ENCODE measurements at regions not wholly inside any gene's neighbourhood (a gene's known extent, or its start where the extent isn't known, plus 50 kb on each side); places are given as distances from the start of the nearest gene placed in this dataset.
"Not testable (repeated sequence)": the region's sequence is repeated elsewhere in the genome, so short reads cannot be mapped to it uniquely, and the experiment has no call there.

DNA sequence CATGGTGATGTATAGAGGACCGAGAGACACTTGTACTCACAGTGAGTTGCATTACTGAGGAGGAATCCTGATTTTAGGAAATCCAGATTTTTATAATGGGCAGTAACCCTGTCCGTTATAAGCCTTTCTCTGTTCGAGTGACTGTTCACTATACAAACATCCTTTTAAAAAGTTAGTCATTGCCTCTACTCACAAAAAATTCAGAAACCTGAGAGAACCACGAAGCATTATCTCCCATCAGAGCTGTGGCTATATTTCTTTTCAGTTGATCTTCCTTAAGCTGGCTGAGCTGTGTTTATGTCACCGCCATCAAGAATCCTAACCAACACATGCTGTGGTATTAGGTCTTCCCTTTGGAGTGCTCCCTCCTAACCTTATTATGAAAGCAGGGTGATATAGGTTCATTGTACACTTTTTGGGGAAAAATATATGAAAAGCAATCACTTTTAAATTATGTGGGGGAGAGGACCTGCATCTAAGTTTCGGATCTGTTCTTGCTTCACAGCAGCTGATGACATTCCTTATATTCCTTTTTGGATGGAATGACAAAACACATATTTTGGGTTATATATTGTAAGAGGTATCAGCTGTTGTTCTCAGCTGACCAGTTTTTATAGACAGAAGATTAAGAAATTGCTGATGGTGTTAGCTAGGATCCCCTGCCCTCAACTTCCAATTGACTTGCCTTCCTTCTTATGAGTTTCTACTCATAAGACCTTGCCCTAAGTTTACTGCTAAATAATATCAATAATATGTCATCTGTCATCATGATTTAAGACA lies 465.9 kb upstream of the RASGRP1 start:
- DNase-seq (ENCODE audit: low spot score): no peak

DNA sequence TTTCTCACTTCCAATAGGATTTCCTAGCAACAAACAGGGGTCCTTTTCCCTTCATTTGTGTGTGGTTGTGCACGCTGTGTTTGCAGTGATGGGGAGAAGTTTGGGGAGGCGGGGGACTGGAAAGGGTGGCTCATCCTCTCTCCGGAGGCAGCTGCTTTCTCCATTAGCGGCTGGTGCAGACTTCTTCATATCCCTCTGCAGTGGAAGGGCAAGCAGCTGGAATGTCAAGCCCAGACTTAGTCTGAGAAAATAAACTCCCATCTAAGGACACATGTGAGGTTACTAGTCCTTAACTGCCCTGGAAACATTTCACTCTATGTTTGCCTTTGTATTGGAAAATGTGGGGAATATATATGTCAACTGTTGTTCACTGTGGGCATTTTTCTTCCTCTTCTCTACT lies 467.0 kb upstream of the RASGRP1 start:
- DNase-seq (ENCODE audit: low spot score): no peak

DNA sequence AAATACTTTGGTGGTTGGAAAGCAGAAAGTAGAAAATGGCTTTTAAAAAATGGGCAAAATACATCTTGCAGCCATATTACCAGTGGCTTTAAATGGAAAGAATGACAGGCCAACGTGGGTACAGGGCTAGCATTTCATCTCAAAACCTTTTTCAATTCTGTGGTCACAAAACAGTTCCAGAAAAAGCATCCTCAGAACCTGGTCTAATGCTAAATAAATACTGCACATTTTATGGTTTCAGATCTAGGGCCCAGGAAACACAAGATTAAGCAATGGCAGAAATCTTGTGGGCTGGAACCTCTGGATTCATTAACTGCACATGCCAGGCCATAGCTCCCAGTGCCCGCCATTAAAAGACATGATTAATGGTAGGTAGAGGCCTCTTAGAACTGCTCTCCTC lies 470.2 kb upstream of the RASGRP1 start:
- DNase-seq (ENCODE audit: low spot score): no peak

DNA sequence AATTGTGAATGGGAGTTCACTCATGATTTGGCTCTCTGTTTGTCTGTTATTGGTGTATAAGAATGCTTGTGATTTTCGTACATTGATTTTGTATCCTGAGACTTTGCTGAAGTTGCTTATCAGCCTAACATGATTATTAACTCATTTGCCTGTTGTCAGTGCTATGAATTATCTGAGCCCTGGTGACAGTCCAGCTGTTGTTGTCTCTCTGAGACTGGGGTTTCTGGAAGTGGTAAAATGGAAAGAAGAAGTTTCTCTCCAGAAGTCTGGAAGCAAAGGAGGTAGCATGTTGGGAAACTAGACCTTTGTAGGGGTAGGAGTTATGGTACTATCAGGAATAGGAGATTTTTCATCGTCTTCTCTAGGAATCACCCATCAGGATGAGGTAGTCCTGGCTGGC lies 473.0 kb upstream of the RASGRP1 start:
- DNase-seq (ENCODE audit: low spot score): not testable (repeated sequence)

DNA sequence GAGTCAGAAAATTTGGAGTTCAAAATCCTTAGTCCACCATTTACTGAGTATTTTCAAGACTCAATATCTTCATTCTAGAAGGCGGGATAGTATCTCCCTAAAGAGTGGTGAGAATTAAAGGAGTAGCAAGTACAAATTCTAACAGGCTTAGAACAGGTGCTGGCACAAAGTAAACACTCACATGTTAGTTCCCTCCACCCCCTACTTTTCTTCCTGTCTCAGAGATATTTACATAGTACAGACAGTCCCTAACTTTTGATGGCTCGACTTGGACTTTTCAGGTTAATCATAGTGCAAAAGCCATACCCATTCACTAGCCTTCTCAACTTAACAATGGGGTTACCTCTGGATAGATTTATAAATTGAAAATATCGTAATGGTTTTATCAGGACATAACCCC lies 476.2 kb upstream of the RASGRP1 start:
- no peak for DNase-seq (ENCODE audit: low spot score)

DNA sequence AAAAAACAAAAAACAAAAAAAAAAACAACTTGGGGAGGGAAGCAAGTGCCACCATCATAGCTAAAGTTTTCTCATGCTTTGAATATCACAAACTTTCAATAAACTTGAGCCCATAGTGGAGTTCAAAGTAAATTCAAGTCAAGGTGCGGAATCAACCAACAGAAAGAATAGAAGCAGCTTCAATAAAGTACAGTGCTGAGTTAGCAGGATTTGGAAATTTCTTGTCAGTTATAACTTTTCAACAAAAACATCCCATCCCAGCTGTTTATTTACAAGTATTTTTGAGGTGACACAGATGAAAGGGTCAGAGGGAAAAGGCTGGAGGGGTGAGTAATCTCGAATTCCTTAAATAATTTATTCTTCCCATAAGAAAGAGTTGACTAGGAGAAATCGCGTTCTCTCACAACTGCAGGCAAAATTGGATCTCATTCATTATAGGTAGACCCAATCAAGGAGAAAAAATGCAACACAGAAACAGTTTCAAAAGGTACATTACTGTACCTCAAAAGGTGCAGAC lies 477.4 kb upstream of the RASGRP1 start:
- no peak for DNase-seq (ENCODE audit: low spot score)

DNA sequence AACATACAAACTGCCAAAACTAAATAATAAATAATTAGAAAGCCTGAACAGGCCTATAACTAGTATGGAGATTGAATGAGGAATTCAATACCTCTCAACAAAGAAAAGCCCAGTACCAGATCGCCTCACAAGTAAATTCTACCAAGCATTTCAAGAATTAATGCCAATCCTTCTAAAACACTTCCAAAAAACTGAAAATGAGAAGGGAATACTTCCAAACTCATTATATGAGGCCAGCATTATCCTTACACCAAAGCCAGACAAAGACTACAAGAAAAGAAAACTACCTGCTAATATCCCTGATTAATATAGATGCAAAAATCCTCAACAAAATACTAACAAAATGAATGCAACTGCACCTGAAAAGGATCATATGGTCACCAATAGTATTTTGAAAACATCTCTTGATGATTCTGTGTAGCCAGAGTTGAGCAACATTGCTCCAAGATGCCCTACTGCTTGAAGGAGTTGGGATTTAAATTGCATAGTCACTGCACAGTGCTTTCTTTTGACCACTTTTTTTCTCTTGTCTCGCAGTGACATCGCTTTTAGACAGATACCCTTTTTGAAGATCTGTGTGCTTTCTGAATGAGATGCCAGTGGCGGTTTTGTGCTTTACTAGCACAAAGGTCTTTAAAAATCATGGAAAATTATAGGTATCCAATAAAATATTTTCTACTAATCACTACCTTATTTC lies 487.2 kb upstream of the RASGRP1 start:
- DNase-seq (ENCODE audit: low spot score): no peak

DNA sequence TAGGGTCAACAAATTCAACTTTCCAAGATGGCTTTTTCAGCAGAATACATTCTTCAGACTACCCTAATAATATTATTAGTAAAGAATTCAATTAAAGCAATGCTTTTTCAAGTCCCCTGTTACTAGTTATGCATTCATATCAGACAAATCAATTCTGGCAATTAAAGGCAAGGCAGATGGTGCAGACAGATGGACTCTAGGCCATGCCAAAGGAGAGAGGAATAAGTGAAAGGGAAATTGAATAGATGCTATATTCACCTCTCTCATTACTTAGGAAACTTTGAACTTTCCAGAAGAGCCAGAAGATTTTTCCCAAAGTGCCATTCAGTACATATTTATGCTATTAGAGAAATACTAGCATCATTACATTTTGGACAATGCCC lies 487.7 kb upstream of the RASGRP1 start:
- DNase-seq (ENCODE audit: low spot score): no peak

DNA sequence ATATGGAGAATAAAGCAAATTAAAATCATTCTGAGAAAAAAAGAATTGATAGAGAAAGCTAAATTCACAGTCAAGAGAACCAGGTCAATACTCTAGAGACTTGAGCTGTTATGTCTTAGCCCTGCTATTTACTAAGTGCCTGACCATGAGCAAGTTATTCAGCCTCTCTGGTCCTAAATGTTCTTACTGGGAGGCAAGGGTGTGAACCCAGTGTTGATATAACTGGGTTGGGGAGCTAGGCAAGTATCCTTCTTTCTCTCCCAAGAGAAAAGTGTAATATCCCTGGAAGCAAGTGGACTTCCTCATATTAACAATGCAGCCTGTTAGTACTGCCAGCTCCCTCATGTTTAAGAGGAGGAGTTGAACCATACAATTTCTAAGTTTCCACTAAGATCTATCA lies 488.9 kb upstream of the RASGRP1 start:
- DNase-seq (ENCODE audit: low spot score): no peak

DNA sequence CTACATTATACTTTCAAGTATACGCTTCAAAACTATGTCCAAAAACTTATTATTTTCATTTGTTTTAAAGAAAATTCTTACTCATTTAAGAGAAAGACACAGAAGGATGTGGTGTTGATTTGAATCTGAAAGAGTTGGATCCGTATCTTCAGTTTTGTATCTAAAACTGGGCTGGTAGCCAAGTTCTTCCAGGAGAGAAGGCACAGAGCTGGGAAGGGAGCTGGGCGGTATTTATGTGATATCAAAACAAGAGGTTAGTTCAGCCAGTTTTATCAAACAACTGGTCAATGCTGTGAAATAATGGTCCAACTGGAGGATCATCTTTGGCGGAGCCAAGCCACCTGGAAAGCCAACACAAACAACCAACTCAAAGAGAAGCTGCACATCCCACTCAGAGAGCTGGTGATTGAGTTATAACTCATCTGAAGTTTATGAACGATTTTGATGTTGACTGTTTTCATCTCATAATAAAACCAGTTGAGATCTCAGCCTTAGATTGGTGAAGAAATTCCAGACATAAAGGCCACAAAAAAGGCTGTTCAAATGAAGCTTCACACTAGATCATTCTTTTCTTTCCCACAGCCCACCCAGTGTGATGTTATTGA lies 489.6 kb upstream of the RASGRP1 start:
- DNase-seq (ENCODE audit: low spot score): no peak

DNA sequence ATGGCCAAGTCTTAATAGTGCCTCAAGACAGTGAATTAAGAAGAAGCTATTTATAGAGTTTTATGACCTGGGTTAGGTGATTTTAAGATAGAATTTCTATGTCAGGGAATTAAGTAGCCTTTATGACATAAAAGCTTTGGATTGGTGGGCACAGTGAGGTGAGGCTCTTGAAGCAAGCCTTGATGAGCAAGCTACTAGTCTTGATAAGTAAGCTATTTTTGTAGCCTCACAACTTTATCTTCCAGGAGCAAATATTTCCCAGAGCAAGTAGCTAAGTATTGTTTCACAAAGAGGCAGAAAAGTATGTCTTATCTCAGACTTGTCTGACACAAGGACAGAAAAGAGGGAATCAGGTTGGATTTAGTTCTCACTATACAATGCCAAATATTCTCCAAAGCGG lies 491.7 kb upstream of the RASGRP1 start:
- no peak for DNase-seq (ENCODE audit: low spot score)

DNA sequence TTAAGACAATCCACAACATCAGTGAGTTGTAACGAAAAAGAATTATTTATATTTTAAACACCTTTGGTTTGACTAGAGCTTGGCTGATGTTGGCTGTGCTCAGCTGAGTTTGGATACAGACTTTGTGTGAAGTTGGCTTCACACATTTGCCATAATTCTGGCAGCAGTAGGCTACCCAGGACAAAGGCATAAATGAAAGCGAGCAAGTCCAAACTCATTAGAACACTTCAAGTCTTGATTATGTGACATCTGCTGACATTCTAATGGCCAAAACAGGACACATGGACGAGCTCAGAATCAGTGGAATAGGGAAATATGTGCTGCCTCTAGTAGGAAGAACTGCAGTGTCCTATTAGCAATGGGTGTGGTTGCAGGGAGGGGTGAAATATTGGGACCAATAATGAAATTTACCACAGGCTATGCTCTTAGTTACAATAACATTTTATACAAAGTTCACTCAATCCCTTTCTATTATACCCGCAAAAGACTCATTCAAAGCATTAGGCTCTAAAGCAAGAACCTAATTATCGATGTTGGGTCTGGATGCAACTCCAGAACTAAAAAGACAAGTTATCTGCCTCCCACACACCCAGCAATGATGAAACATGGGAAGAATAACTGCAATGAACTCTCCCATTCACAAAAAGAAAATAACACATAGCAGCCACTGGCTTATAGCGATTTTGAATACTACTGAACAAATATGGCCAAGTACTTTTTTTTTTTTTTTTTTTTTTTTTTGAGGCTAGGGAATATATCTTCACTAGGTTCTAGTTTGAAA lies 493.9 kb upstream of the RASGRP1 start:
- no peak for DNase-seq (ENCODE audit: low spot score)

DNA sequence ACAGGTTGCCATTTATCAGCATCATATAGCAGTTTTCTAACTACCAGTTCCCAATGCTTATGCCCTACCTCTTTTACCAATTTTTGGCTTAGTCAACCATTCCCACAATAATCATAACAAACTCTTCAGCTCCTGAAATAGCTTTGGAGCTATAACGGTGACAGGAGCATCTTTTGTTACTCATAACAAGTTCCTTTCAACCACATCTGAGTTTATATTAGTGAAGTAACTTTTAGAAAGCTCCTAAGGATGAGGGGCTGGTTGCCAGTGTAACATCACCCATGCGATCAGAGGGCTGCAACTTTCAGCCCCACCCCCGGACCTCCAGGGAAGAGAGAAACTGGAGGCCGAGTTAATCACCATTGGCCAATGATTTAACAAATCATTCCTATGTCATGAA lies 495.3 kb upstream of the RASGRP1 start:
- DNase-seq (ENCODE audit: low spot score): no peak

DNA sequence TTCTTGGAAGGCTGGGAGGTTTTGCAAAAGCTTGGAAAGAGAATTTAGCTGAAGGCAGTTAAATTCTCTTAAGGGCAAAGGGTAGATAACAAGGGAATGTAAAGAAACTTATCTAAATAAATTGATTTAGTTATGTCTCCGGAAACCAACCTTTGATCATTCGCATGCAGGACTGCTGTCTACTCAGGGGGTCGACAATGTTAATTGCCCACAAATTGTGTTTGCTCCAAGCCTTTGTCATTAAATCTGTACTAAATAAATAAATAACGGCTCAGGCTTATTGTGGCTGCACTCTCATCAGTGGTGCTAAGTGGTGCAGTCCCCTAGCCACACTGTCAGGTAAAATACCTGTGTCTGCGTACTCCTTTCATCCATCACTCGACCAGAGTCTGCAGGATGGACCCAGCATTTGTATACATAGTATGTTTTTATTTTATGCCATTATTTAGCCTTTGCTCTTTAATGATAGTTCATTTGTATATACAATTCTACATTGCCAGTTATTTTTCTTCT lies 497.4 kb upstream of the RASGRP1 start:
- no peak for DNase-seq (ENCODE audit: low spot score)

DNA sequence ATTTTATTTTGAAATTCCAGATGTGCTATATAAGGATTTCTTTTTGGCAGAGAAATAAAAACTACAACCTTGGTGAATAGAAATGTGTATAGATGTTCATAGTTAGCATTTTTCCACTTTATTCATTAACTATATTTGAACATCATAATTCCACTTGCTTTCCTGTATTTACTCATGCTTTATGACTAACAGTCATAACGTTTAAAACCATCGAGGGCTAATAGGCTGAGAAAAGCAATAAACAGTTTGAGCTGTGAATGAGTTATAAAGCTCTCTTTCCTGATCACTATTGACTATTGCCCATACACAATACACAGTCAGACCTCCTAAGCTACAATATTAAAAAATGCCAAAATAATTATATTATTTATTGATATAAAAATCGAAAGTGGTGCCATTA lies 502.1 kb upstream of the RASGRP1 start:
- no peak for DNase-seq (ENCODE audit: low spot score)

DNA sequence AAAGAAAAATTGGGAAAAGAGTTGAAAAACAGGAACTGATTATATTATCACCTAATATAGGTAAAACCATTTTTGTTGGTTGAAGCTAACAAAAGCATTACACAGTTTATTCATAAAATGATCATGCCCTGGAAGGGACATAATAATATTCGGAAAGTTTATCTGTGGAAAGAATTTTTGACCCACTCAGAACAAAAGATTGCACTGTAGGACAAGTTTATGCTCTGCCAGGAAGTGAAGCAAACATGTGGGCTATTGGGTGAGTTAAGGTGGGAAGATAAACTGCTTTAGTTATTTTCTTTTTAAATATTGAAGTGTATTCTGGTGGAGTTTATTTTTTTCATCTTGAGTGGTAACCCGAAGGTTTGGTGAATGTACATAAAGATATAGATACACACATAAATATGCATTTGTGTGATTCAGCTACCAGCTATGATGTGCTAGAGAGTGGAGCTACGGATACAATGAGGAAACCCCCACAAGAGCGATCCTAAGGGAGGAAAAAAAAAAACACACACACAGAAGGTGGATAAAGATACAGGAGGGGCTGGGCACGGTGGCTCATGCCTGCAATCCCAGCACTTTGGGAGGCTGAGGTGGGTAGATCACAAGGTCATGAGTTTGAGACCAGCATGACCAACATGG lies 506.4 kb upstream of the THBS1 start:
- no peak for DNase-seq (ENCODE audit: low spot score)

DNA sequence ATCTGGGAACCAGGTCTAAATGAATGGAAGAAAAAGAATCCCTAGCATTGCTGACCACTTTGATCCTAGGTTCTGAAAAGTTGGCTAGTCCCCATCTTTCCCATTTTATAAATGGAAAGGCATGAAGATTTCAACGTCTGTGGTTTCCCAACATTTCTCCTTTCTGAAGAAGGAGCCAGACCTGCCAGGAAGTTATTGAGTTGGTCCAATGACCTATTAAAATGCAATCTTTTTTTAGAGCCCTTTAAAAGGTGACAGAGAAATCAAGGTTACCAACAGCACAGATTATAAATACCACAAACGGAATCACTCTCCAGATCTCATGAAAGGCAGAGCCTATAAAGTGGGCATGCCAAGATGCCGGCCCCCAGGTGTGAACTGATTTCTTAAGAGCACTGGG lies 505.6 kb upstream of the THBS1 start:
- DNase-seq (ENCODE audit: low spot score): no peak

DNA sequence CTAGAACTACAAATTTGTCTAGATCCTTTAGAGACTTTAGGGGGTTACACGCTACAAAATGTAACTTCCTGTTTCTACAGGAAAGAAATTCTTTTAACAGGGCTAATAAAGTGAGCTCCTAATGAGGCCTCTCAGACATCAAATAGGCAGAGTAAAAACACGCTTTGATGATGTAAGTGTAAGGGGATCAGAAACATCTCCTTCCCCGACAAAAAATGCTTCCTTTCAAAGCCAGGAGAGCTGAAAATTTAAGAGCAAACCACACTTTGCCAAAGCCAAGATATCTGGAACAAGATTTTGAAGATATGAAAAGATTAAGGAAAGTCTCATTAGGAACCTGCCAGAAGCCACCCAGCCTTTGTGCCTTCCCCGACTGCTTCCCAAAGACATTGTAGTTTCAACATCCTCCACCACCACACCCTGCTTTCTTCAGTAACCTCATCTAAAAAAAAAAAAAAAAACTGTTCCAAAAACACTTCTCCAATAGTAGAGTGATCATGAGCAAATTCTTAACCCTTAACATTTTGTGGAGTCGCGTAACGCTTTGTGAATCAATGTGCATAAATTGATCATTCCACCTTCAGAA lies 505.0 kb upstream of the THBS1 start:
- no peak for DNase-seq (ENCODE audit: low spot score)

DNA sequence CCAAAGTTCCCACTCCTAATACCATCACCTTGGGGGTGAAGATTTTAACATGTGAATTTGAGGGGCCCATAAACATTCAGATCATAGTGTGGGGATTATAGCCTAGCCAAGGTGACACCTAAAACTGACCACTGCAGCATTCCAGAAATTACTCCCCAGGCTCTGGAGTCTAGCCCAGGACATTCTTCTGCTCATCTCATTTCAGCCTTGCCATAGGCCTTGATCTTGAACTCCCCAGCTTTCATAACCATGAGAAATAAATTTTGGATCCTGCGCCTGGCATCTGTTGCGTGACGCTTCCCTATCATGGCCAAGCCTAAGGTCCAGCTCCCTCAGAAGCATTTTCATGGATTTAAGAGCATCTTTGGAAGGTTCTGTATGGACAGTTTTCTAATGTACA lies 502.9 kb upstream of the THBS1 start:
- DNase-seq (ENCODE audit: low spot score): no peak

DNA sequence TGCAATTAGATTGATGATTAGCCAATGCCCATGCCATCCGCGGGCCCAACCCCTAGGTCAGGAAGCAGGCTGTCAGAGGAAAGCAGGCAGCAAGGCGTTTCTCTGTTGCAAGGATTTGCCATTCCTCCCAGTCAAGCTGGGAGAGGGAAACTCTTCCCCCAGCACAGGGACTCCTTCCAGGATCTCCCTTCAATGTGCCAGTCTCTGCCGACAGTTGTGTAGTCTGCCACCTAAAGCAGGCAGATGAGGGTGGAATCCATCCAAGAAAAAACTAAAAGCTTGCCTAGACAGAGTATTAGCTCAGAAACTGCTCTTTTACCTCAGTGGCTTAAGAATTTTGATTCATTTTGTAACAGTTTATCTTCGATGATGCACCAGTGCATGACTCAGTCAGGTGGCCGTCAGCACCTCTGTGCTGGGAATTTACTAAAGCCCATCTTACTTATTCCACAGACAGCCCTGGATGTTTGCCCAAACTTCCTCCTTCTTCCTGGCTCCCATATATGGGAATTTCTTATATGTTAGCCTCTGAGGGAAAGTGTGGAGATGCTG lies 501.5 kb upstream of the THBS1 start:
- DNase-seq (ENCODE audit: low spot score): no peak

DNA sequence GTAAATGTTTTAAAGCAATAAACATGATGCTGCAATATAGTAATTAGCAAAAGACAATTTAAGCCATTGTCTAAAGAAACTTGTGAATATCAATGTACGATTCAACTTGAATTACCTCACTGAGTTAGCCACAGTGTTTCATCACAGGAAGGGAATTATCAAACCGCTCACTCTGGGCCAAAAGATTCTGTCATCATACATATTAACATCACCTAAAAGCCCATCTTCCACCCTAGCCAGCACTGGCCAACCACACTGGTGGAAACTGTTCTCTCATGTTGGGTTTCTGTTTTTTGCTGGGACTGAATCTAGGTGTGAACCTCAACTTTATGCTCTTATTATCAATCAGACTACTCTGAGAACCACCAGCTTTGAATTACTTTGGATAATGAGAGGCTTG lies 497.7 kb upstream of the THBS1 start:
- DNase-seq (ENCODE audit: low spot score): no peak
